ENCODE measurements at regions not wholly inside any gene's neighbourhood (a gene's known extent, or its start where the extent isn't known, plus 50 kb on each side); places are given as distances from the start of the nearest gene placed in this dataset.

DNA sequence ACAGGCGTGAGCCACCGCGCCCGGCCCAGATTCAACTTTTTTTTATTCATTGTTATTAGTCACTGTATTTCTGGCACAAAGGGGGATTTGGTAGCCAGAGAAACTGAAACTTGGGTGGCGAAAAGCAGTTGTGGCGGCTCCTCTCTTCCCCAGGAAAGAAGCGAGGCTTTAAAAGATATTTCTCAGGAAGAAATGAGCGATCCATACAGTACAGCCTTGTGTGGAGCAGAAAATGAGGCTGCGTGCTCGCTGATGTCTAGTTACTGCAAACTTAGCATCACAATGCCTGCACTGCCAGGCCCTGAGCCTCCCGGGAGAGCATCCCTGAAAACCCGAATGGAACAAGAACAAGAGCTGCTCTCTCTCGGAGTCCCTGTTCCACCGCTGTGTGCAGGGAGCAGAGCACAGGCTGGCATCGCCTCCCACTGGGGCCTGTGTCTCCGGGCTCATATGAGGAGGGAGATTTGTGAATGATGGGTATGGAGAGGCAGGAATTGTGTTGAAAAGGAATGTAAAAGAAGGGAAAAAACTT lies 234.0 kb downstream of the ZNF516 start:
- Histone ChIP-seq H3K36me3 (ENCODE audit: control insufficient read depth, insufficient read depth, low read length) (no peaks in the 10 kb centered on the region), H3K4me3 (replicated peaks; ENCODE audit: low read depth, low read length) (no peak overlapping the region), H3K27me3 (replicated peaks; ENCODE audit: control insufficient read depth, insufficient read depth, low read length) (no peaks in the 10 kb centered on the region; the same call in 1 of the 2 replicates)
- DNase-seq (ENCODE audit: extremely low read depth, insufficient read length) = no peak
- TF ChIP-seq, protein P1, sequence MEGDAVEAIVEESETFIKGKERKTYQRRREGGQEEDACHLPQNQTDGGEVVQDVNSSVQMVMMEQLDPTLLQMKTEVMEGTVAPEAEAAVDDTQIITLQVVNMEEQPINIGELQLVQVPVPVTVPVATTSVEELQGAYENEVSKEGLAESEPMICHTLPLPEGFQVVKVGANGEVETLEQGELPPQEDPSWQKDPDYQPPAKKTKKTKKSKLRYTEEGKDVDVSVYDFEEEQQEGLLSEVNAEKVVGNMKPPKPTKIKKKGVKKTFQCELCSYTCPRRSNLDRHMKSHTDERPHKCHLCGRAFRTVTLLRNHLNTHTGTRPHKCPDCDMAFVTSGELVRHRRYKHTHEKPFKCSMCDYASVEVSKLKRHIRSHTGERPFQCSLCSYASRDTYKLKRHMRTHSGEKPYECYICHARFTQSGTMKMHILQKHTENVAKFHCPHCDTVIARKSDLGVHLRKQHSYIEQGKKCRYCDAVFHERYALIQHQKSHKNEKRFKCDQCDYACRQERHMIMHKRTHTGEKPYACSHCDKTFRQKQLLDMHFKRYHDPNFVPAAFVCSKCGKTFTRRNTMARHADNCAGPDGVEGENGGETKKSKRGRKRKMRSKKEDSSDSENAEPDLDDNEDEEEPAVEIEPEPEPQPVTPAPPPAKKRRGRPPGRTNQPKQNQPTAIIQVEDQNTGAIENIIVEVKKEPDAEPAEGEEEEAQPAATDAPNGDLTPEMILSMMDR (IDR thresholded peaks at IDR 0.05; ENCODE audit: insufficient read depth, low read length, poor library complexity, severe bottlenecking) = no peak

DNA sequence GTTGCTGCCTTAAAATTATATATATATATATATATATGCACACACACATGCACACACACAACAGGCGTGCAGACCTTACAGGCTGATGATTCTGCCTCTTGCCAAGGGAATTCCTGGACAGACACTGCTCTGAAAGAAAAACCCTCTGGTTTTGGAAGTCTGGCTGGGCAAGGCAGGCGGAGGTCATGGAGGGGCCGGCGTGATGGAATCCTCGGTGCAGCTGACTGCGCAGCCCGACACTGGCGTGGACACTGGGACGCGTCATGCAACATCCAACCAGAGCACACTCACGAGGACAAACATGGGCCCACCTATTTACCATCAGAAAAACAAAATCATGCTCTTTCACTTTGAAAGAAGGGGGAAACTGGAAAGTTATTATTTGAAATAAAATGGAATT lies 235.3 kb downstream of the ZNF516 start:
- Histone ChIP-seq H3K36me3 (ENCODE audit: control insufficient read depth, insufficient read depth, low read length) (no peaks in the 10 kb centered on the region), H3K4me3 (replicated peaks; ENCODE audit: low read depth, low read length) (no peak overlapping the region), H3K27me3 (replicated peaks; ENCODE audit: control insufficient read depth, insufficient read depth, low read length) (no peaks in the 10 kb centered on the region; the same call in 1 of the 2 replicates)
- TF ChIP-seq, protein P1 (IDR thresholded peaks at IDR 0.05; ENCODE audit: insufficient read depth, low read length, poor library complexity, severe bottlenecking) = no peak
- DNase-seq (ENCODE audit: extremely low read depth, insufficient read length) = no peak

DNA sequence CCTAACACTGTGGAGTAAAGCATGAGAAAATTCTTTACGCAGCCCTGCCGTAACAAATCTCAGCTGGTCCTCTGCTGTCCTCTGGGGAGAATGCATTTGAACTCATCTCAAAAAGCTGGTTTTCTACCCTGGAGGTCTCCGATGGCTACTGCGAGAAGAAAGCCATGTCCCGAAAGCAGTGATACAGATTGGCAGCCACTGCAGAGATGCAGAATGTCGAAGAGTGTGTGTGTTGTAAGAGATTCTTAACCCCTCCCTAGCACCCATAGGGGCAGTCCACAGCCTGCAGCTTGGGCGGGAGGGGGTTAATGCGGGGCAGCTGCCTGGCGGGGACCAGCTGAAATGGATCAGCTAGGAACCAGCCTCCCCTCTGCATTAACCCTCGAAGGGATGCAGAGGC lies 235.9 kb downstream of the ZNF516 start:
- Histone ChIP-seq H3K36me3 (ENCODE audit: control insufficient read depth, insufficient read depth, low read length) (no peaks in the 10 kb centered on the region), H3K4me3 (replicated peaks; ENCODE audit: low read depth, low read length) (no peak overlapping the region), H3K27me3 (replicated peaks; ENCODE audit: control insufficient read depth, insufficient read depth, low read length) (no peaks in the 10 kb centered on the region; the same call in none of the 2 replicates)
- TF ChIP-seq, protein P1 (IDR thresholded peaks at IDR 0.05; ENCODE audit: insufficient read depth, low read length, poor library complexity, severe bottlenecking) = no peak
- DNase-seq (ENCODE audit: extremely low read depth, insufficient read length) = no peak

DNA sequence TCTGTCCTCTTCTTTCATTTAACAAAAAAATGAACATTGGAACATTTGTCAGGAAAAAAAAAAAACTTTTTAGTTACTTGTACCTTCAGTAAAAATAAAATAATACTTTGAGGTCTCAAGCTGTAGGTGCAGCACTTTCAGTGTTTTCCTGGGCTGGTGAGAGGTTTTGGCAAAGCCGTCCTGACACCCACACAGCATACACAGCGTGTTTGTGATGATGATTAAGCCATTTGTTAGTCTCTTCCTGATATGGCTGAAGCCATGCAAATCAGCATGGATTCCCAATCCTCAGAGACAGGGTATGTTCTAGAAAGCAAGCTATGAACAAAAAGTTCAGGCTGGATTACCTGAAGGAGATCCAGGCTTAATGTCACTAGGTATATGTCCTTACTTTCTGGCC lies 236.8 kb downstream of the ZNF516 start:
- no peak for DNase-seq (ENCODE audit: extremely low read depth, insufficient read length)
- no peak overlapping the region for H3K4me3 ChIP-seq (replicated peaks; ENCODE audit: low read depth, low read length)
- TF ChIP-seq, protein P1 (IDR thresholded peaks at IDR 0.05; ENCODE audit: insufficient read depth, low read length, poor library complexity, severe bottlenecking) = no peak
- no peaks in the 10 kb centered on the region for H3K36me3 ChIP-seq (ENCODE audit: control insufficient read depth, insufficient read depth, low read length)
- no peaks in the 10 kb centered on the region; the same call in none of the 2 replicates for H3K27me3 ChIP-seq (replicated peaks; ENCODE audit: control insufficient read depth, insufficient read depth, low read length)

DNA sequence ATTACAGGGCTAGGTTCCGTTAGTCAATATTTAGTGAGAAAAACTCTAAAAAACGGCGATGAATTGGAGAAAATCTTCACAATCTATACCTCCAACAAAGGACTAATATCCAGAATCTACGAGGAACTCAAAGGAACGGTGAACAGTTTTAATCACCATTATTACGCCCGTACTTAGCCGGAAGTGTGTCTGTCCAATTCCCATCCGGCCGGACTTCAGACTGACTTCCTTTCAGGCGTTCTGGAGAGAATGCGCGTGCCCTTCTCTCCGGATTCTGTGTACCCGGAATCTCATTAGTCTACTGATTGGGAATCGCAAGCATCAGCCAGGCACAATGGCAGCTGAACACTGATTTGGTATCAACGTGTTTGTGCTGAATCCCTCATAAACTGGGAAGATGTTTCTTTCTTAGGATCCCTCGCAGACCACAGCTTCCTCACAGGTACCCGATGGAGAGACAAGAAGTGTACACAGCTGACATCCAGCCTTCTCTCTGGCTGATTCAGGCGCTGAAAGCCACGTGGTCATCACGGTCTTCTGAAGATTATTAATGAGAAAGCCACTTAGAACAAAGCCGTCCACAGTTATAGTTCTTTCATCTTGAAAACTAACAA lies 239.9 kb downstream of the ZNF516 start:
- DNase-seq (ENCODE audit: extremely low read depth, insufficient read length) = no peak
- H3K36me3 ChIP-seq (ENCODE audit: control insufficient read depth, insufficient read depth, low read length) = no peaks in the 10 kb centered on the region
- TF ChIP-seq, protein P1 (IDR thresholded peaks at IDR 0.05; ENCODE audit: insufficient read depth, low read length, poor library complexity, severe bottlenecking) = no peak
- H3K27me3 ChIP-seq (replicated peaks; ENCODE audit: control insufficient read depth, insufficient read depth, low read length) = no peaks in the 10 kb centered on the region; the same call in 1 of the 2 replicates
- H3K4me3 ChIP-seq (replicated peaks; ENCODE audit: low read depth, low read length) = no peak overlapping the region
